HCT116 (cell line): ENCODE measurements at regions not wholly inside any gene's neighbourhood (a gene's known extent, or its start where the extent isn't known, plus 50 kb on each side); places are given as distances from the start of the nearest gene placed in this dataset.

Experiments
- ATAC-seq: fragments of 200-7000 bp; cut with Tn5 transposase; 2 replicates; pipeline ENCODE4 v1.9.1; 2020; ENCODE audit warnings: mild to moderate bottlenecking, moderate library complexity
- BruUV-seq: library from RNA; stranded (reverse); fragments of 400-500 nt; replicated peaks from 2 replicates; lab custom pipeline; 2021; lab: Mats Ljungman, UMichigan
- CTCF ChIA-PET: fragments of 300-600 bp; sonication (Branson Sonifier 250); formaldehyde crosslinking; loops from one replicate; lab custom pipeline; 2021; ENCODE audit warnings: antibody characterized with exemption; lab: Charles Lee
- POLR2A ChIA-PET: fragments of 300-600, 350-600 bp; sonication (Branson Sonifier 250); formaldehyde crosslinking; loops from one replicate; lab custom pipeline; 2021; ENCODE audit warnings: antibody characterized with exemption; lab: Charles Lee
- RAD21 ChIA-PET, 2 experiments: fragments of 300-600 bp; sonication (Branson Sonifier 250); formaldehyde crosslinking; loops; one replicate each; lab custom pipeline; 2023; ENCODE audit warnings: low total read pairs in 2 of 2; ENCODE audit not compliant: uncharacterized antibody in 2 of 2, unreplicated experiment in 2 of 2, low non-redundant PET in 1 of 2; lab: Charles Lee
- DNase-seq: peaks from one replicate; pipeline ENCODE4 v3.0.0-alpha.2; 2010; ENCODE audit warnings: low read depth, low spot score
- H2AFZ ChIP-seq: fragments of 200-600 bp; shearing (Covaris generic), sonication (generic); 2 replicates; pipeline ENCODE4 v1.6.1; 2017; ENCODE audit warnings: low read depth, mixed run types, mixed read lengths, antibody characterized with exemption, low read length; ENCODE audit not compliant: poor library complexity, severe bottlenecking
- H3K27ac ChIP-seq: 2 replicates; pipeline ENCODE4 v1.5.1; 2012; ENCODE audit warnings: low read depth, low read length
- H3K27me3 ChIP-seq: fragments of 200-600 bp; sonication (generic); 2 replicates; pipeline ENCODE4 v1.6.1; 2016; ENCODE audit warnings: mixed run types, low read length, mixed read lengths; ENCODE audit not compliant: insufficient read depth
- H3K36me3 ChIP-seq, 2 experiments: fragments of 200-500 bp in 1 of 2; fragments of 200-600 bp in 1 of 2; sonication (Bioruptor generic) in 1 of 2; sonication (generic) in 1 of 2; 2 replicates each; pipeline versions ENCODE4 v1.5.1 to v1.6.1; 2014 to 2016; ENCODE audit warnings: low read length in 2 of 2, inconsistent platforms in 1 of 2, mixed read lengths in 1 of 2, mixed run types in 1 of 2; ENCODE audit not compliant: insufficient read depth in 2 of 2, control insufficient read depth in 1 of 2
- H3K4me1 ChIP-seq, 2 experiments: fragments of 200-600 bp in 1 of 2; sonication (generic) in 1 of 2; 2 replicates each; pipeline versions ENCODE4 v1.5.1 to v1.6.1; 2012 to 2017; ENCODE audit warnings: low read length in 2 of 2, inconsistent platforms in 1 of 2, mild to moderate bottlenecking in 1 of 2, mixed read lengths in 1 of 2, mixed run types in 1 of 2, moderate library complexity in 1 of 2; ENCODE audit not compliant: insufficient read depth in 2 of 2, control insufficient read depth in 1 of 2
- H3K4me2 ChIP-seq: fragments of 200-600 bp; sonication (generic); 2 replicates; pipeline ENCODE4 v1.6.1; 2017; ENCODE audit warnings: mixed run types, low read length, mixed read lengths
- H3K4me3 ChIP-seq, 2 experiments: fragments of 200-600 bp in 1 of 2; sonication (generic) in 1 of 2; replicated peaks in 1 of 2; 2 replicates each; pipeline ENCODE4 v1.5.1; 2011 to 2016; ENCODE audit warnings: low read length in 2 of 2, control low read depth in 1 of 2, low read depth in 1 of 2, mild to moderate bottlenecking in 1 of 2, mixed read lengths in 1 of 2, mixed run types in 1 of 2
- H3K79me2 ChIP-seq: fragments of 200-600 bp; sonication (generic); 2 replicates; pipeline ENCODE4 v1.6.1; 2017; ENCODE audit warnings: mild to moderate bottlenecking, mixed run types, low read length, moderate library complexity, mixed read lengths; ENCODE audit not compliant: insufficient read depth
- H3K9ac ChIP-seq: fragments of 200-600 bp; sonication (generic); 2 replicates; pipeline ENCODE4 v1.6.1; 2016; ENCODE audit warnings: low read length, mixed read lengths
- H3K9me2 ChIP-seq: fragments of 200-600 bp; sonication (generic), shearing (Covaris generic); 2 replicates; pipeline ENCODE4 v1.6.1; 2017; ENCODE audit warnings: mixed run types, mild to moderate bottlenecking, moderate library complexity; ENCODE audit not compliant: insufficient read depth
- H3K9me3 ChIP-seq, 2 experiments: fragments of 200-500 bp in 1 of 2; fragments of 200-600 bp in 1 of 2; sonication (Bioruptor generic) in 1 of 2; sonication (generic) in 1 of 2; 2 replicates each; pipeline ENCODE4 v1.6.1; 2014 to 2017; ENCODE audit warnings: low read length in 2 of 2, mixed read lengths in 2 of 2, inconsistent platforms in 1 of 2, low read depth in 1 of 2, mild to moderate bottlenecking in 1 of 2, mixed run types in 1 of 2, moderate library complexity in 1 of 2; ENCODE audit not compliant: control insufficient read depth in 1 of 2, insufficient read depth in 1 of 2
- H4K20me1 ChIP-seq: fragments of 200-600 bp; sonication (generic), shearing (Covaris generic); 2 replicates; pipeline ENCODE4 v1.6.1; 2017; ENCODE audit warnings: mixed run types, mild to moderate bottlenecking, moderate library complexity; ENCODE audit not compliant: insufficient read depth
- CBX3 ChIP-seq: IDR thresholded peaks from 2 replicates; pipeline ENCODE4 v1.6.1; 2012; ENCODE audit warnings: low read depth
- CEBPB ChIP-seq: IDR thresholded peaks from 2 replicates; pipeline ENCODE4 v1.6.1; 2012; ENCODE audit warnings: low read depth
- EZH2 ChIP-seq: fragments of 200-600 bp; sonication (generic); IDR thresholded peaks from 2 replicates; pipeline ENCODE4 v1.6.1; 2017; ENCODE audit warnings: antibody characterized with exemption, mixed run types
- EZH2phosphoT487 ChIP-seq: fragments of 200-600 bp; IDR thresholded peaks from 2 replicates; pipeline ENCODE4 v1.6.1; 2018; ENCODE audit warnings: antibody characterized with exemption, borderline replicate concordance
- POLR2A ChIP-seq: IDR thresholded peaks from 2 replicates; pipeline ENCODE4 v1.7.0; 2011; ENCODE audit warnings: borderline replicate concordance; ENCODE audit not compliant: insufficient read depth, insufficient read length; ENCODE audit errors: extremely low read depth
- POLR2AphosphoS5 ChIP-seq: IDR thresholded peaks from 2 replicates; pipeline ENCODE4 v1.6.1; 2011; ENCODE audit warnings: mild to moderate bottlenecking, low read depth, low read length, moderate library complexity
- RAD21 ChIP-seq: IDR thresholded peaks from 2 replicates; pipeline ENCODE4 v1.6.1; 2012; ENCODE audit warnings: low read depth, mild to moderate bottlenecking
- SP1 ChIP-seq: IDR thresholded peaks from 2 replicates; pipeline ENCODE4 v1.6.1; 2012; ENCODE audit warnings: low read depth
- SRF ChIP-seq: IDR thresholded peaks from 2 replicates; pipeline ENCODE4 v1.6.1; 2012; ENCODE audit warnings: low read depth
- TCF7L2 ChIP-seq: IDR thresholded peaks from 2 replicates; pipeline ENCODE4 v1.7.0; 2011; ENCODE audit warnings: borderline replicate concordance, inconsistent platforms; ENCODE audit not compliant: insufficient read depth, insufficient read length; ENCODE audit errors: extremely low read depth
- YY1 ChIP-seq: IDR thresholded peaks from 2 replicates; pipeline ENCODE4 v1.6.1; 2011; ENCODE audit warnings: low read length, low read depth, moderate library complexity, mild to moderate bottlenecking; ENCODE audit not compliant: insufficient replicate concordance; ENCODE audit errors: extremely low read depth
- ZNF274 ChIP-seq: fragments of 200-500 bp; sonication (Bioruptor generic); IDR thresholded peaks from 2 replicates; pipeline ENCODE4 v1.6.1; 2014; ENCODE audit warnings: mild to moderate bottlenecking, low read depth, low read length, inconsistent platforms
- intact Hi-C: fragments of 100-400 bp; cut with micrococcal nuclease; formaldehyde crosslinking; loops from 2 replicates; pipeline ENCODE4 v1.10.0; 2022
- TF ChIP-seq, protein P1 (sequence below): IDR thresholded peaks from 2 replicates; pipeline ENCODE4 v1.6.1; 2011; ENCODE audit warnings: mild to moderate bottlenecking, low read length, moderate library complexity; ENCODE audit not compliant: insufficient replicate concordance; ENCODE audit errors: extremely low read depth
- TF ChIP-seq, protein P2 (sequence below): IDR thresholded peaks from 2 replicates; pipeline ENCODE4 v1.6.1; 2012
- TF ChIP-seq, protein P3 (sequence below): IDR thresholded peaks from 2 replicates; pipeline ENCODE4 v1.6.1; 2012
- TF ChIP-seq, protein P4 (sequence below): IDR thresholded peaks from 2 replicates; pipeline ENCODE4 v1.6.1; 2012; ENCODE audit warnings: low read depth

DNA sequence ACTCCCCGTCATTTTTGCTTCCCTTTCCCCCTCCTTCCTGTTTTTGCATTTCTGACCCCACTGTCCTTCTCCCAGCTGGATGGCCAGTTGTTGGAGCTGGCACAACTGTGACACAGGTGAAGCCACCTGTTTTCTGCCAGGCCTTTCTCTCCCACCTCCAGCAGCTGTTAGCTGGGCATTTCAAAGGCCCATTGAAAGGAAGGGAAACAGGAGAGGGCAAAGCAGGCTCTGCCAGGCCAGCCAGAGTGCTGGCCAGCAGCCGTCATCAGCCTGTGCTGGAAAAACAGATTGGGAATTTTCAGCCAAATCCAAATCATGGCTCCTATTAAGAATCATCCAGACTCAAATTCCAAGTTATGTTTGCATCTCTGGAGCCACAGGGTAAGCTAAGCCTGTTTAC is 155.2 kb upstream of the C2CD4B start:
- no peaks in the 10 kb centered on the region for H3K9me3 ChIP-seq
- no peak overlapping the region for H3K4me3 ChIP-seq
- H3K9ac ChIP-seq, result no peak overlapping the region
- H3K4me2 ChIP-seq, result no peak overlapping the region
- ChIA-PET RAD21 (no interaction called here), POLR2A (no interaction called here), CTCF (interaction anchor here (1.1 kb wide), 1 partner anchor 13 kb away, joined by 3 read pairs; no protein-coding TSS in a partner anchor)
- TF ChIP-seq, protein P1, sequence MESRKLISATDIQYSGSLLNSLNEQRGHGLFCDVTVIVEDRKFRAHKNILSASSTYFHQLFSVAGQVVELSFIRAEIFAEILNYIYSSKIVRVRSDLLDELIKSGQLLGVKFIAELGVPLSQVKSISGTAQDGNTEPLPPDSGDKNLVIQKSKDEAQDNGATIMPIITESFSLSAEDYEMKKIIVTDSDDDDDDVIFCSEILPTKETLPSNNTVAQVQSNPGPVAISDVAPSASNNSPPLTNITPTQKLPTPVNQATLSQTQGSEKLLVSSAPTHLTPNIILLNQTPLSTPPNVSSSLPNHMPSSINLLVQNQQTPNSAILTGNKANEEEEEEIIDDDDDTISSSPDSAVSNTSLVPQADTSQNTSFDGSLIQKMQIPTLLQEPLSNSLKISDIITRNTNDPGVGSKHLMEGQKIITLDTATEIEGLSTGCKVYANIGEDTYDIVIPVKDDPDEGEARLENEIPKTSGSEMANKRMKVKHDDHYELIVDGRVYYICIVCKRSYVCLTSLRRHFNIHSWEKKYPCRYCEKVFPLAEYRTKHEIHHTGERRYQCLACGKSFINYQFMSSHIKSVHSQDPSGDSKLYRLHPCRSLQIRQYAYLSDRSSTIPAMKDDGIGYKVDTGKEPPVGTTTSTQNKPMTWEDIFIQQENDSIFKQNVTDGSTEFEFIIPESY, result no peak
- TF ChIP-seq TCF7L2 (no peak), EZH2 (no peak), EZH2phosphoT487 (no peak), ZNF274 (no peak), POLR2A (no peak), SRF (no peak), POLR2AphosphoS5 (no peak), CEBPB (no peak), CBX3 (no peak), SP1 (no peak), RAD21 (no peak), YY1 (no peak)
- TF ChIP-seq, protein P2, sequence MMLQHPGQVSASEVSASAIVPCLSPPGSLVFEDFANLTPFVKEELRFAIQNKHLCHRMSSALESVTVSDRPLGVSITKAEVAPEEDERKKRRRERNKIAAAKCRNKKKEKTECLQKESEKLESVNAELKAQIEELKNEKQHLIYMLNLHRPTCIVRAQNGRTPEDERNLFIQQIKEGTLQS, result no peak
- TF ChIP-seq, protein P3, sequence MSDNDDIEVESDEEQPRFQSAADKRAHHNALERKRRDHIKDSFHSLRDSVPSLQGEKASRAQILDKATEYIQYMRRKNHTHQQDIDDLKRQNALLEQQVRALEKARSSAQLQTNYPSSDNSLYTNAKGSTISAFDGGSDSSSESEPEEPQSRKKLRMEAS, result no peak
- TF ChIP-seq, protein P4, sequence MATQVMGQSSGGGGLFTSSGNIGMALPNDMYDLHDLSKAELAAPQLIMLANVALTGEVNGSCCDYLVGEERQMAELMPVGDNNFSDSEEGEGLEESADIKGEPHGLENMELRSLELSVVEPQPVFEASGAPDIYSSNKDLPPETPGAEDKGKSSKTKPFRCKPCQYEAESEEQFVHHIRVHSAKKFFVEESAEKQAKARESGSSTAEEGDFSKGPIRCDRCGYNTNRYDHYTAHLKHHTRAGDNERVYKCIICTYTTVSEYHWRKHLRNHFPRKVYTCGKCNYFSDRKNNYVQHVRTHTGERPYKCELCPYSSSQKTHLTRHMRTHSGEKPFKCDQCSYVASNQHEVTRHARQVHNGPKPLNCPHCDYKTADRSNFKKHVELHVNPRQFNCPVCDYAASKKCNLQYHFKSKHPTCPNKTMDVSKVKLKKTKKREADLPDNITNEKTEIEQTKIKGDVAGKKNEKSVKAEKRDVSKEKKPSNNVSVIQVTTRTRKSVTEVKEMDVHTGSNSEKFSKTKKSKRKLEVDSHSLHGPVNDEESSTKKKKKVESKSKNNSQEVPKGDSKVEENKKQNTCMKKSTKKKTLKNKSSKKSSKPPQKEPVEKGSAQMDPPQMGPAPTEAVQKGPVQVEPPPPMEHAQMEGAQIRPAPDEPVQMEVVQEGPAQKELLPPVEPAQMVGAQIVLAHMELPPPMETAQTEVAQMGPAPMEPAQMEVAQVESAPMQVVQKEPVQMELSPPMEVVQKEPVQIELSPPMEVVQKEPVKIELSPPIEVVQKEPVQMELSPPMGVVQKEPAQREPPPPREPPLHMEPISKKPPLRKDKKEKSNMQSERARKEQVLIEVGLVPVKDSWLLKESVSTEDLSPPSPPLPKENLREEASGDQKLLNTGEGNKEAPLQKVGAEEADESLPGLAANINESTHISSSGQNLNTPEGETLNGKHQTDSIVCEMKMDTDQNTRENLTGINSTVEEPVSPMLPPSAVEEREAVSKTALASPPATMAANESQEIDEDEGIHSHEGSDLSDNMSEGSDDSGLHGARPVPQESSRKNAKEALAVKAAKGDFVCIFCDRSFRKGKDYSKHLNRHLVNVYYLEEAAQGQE, result no peak
- no peaks in the 10 kb centered on the region for H3K4me1 ChIP-seq
- no peak overlapping the region for H3K27ac ChIP-seq
- peaks cover 2% of the 10 kb centered on the region; the same call in 1 of the 2 replicates for H3K27me3 ChIP-seq
- intact Hi-C loops, result no loop called here
- no peak for ATAC-seq
- BruUV-seq, result no TSS peak
- no peak for DNase-seq
- H3K9me2 ChIP-seq, result no peaks in the 10 kb centered on the region
- H3K36me3 ChIP-seq, result no peaks in the 10 kb centered on the region
- H2AFZ ChIP-seq, result no peak overlapping the region
- H3K79me2 ChIP-seq, result no peaks in the 10 kb centered on the region
- no peaks in the 10 kb centered on the region for H4K20me1 ChIP-seq
